ENCODE measurements at regions not wholly inside any gene's neighbourhood (a gene's known extent, or its start where the extent isn't known, plus 50 kb on each side); places are given as distances from the start of the nearest gene placed in this dataset.
A peak's percentile ranks its signal among the peaks of the same experiment; 100 is the strongest.

GRCh38 chr12:76153616-76154015, 69.1 kb upstream of the NAP1L1 start (continued):
- no peak for TF ChIP-seq PBX3 (IDR thresholded peaks at IDR 0.05)
- no peak for TF ChIP-seq RAD21 (IDR thresholded peaks at IDR 0.05; ENCODE audit: low read length)
- TF ChIP-seq, protein P1, sequence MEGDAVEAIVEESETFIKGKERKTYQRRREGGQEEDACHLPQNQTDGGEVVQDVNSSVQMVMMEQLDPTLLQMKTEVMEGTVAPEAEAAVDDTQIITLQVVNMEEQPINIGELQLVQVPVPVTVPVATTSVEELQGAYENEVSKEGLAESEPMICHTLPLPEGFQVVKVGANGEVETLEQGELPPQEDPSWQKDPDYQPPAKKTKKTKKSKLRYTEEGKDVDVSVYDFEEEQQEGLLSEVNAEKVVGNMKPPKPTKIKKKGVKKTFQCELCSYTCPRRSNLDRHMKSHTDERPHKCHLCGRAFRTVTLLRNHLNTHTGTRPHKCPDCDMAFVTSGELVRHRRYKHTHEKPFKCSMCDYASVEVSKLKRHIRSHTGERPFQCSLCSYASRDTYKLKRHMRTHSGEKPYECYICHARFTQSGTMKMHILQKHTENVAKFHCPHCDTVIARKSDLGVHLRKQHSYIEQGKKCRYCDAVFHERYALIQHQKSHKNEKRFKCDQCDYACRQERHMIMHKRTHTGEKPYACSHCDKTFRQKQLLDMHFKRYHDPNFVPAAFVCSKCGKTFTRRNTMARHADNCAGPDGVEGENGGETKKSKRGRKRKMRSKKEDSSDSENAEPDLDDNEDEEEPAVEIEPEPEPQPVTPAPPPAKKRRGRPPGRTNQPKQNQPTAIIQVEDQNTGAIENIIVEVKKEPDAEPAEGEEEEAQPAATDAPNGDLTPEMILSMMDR (IDR thresholded peaks at IDR 0.05): no peak
- TF ChIP-seq FOXM1 (IDR thresholded peaks at IDR 0.05; ENCODE audit: low read depth): no peak

GRCh38 chr12:76152181-76152807, 67.8 kb upstream of the NAP1L1 start:
- TF ChIP-seq SMC3 (IDR thresholded peaks at IDR 0.05; ENCODE audit: low read depth, low read length): no peak
- TF ChIP-seq MXI1 (IDR thresholded peaks at IDR 0.05; ENCODE audit: low read depth, low read length): no peak
- TF ChIP-seq POLR2AphosphoS5 (IDR thresholded peaks at IDR 0.05; ENCODE audit: low read depth, low read length): no peak
- no peak for TF ChIP-seq FOXM1 (IDR thresholded peaks at IDR 0.05; ENCODE audit: low read depth)
- TF ChIP-seq USF2 (IDR thresholded peaks at IDR 0.05; ENCODE audit: borderline replicate concordance, low read depth, low read length): no peak
- TF ChIP-seq FOSL2 (IDR thresholded peaks at IDR 0.05; ENCODE audit: borderline replicate concordance, low read depth): no peak
- TF ChIP-seq EP300 (IDR thresholded peaks at IDR 0.05; ENCODE audit: borderline replicate concordance in 1 of 2, low read depth in 1 of 2, low read length in 1 of 2): no peak
- no peak for TF ChIP-seq EZH2phosphoT487 (IDR thresholded peaks at IDR 0.05; ENCODE audit: borderline replicate concordance, low read depth)
- no peak for TF ChIP-seq TAF1 (IDR thresholded peaks at IDR 0.05; ENCODE audit: borderline replicate concordance, low read depth, low read length)
- no peak for TF ChIP-seq RCOR1 (IDR thresholded peaks at IDR 0.05; ENCODE audit: low read length)
- TF ChIP-seq, protein P2, sequence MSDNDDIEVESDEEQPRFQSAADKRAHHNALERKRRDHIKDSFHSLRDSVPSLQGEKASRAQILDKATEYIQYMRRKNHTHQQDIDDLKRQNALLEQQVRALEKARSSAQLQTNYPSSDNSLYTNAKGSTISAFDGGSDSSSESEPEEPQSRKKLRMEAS (IDR thresholded peaks at IDR 0.05; ENCODE audit: low read depth): no peak
- TF ChIP-seq ELF1 (IDR thresholded peaks at IDR 0.05): no peak
- no peak for TF ChIP-seq JUND (IDR thresholded peaks at IDR 0.05)
- H3K4me2 ChIP-seq: no peak overlapping the region
- no peak overlapping the region for H3K27ac ChIP-seq (ENCODE audit: low read depth in 2 of 2, low read length in 1 of 2)
- H3F3A ChIP-seq (replicated peaks; ENCODE audit: insufficient read depth): no peaks in the 10 kb centered on the region
- no peaks in the 10 kb centered on the region for H4K20me1 ChIP-seq (ENCODE audit: insufficient read depth)
- H3K4me1 ChIP-seq (ENCODE audit: control insufficient read depth in 1 of 2, insufficient read depth in 2 of 2, low read depth in 1 of 2, low read length in 1 of 2): no peaks in the 10 kb centered on the region
- no peaks in the 10 kb centered on the region for H3K79me2 ChIP-seq (ENCODE audit: insufficient read depth)
- no peaks in the 10 kb centered on the region for H3K36me3 ChIP-seq (replicated peaks in 1 of 2; ENCODE audit: control insufficient read depth in 1 of 2, insufficient read depth in 2 of 2, low read length in 1 of 2)
- peak overlapping the region; percentile 62; the same call in 1 of the 2 replicates for H2AFZ ChIP-seq (ENCODE audit: low read depth)
- WGBS (ENCODE audit: low lambda C conversion rate): 93% methylated on average over 4 of the region's 4 CpGs
- H3K27me3 ChIP-seq (ENCODE audit: insufficient read depth): no peaks in the 10 kb centered on the region
- no peaks in the 10 kb centered on the region for H3K9me3 ChIP-seq
- no peak overlapping the region for H3K9ac ChIP-seq
- no peak overlapping the region for H3K4me3 ChIP-seq (ENCODE audit: low read depth in 2 of 2, low read length in 1 of 2)
- POLR2A ChIA-PET: no interaction called here
- H3K9me2 ChIP-seq: no peaks in the 10 kb centered on the region
- CTCF ChIA-PET: no interaction called here
- no peak for DNase-seq
